Astrocyte of the spinal cord (primary cell): ENCODE measurements at regions not wholly inside any gene's neighbourhood (a gene's known extent, or its start where the extent isn't known, plus 50 kb on each side); places are given as distances from the start of the nearest gene placed in this dataset.

Experiments used
- DNase-seq: peaks from one replicate; pipeline ENCODE4 v3.0.0; 2011; ENCODE audit warnings: low read depth, low spot score
- H3K4me3 ChIP-seq: 2 replicates; pipeline ENCODE4 v1.5.1; 2011; ENCODE audit warnings: low read depth, mild to moderate bottlenecking, low read length, moderate library complexity
- CTCF ChIP-seq: IDR thresholded peaks from 2 replicates; pipeline ENCODE4 v1.5.1; 2012; ENCODE audit warnings: low read depth, mild to moderate bottlenecking, low read length, inconsistent platforms
- in situ Hi-C: cut with HindIII; loops from 2 replicates; pipeline ENCODE4 v1.10.0; 2017; ENCODE audit warnings: low sequenced_read_pairs

- no peak for DNase-seq
- H3K4me3 ChIP-seq = no peak overlapping the region
- in situ Hi-C loops = no loop called here
- no peak for TF ChIP-seq CTCF
Measured at GRCh38 chr2:79388024-79388423, 124.8 kb upstream of the CTNNA2 start.

GRCh38 chr2:79387431-79387830, 125.4 kb upstream of the CTNNA2 start:
- no peak overlapping the region for H3K4me3 ChIP-seq
- DNase-seq = no peak
- in situ Hi-C loops = no loop called here
- no peak for TF ChIP-seq CTCF

GRCh38 chr2:79383681-79384080, 129.2 kb upstream of the CTNNA2 start:
- no peak for TF ChIP-seq CTCF
- DNase-seq = no peak
- H3K4me3 ChIP-seq = no peak overlapping the region
- in situ Hi-C loops = no loop called here

GRCh38 chr2:79375817-79376216, 137.0 kb upstream of the CTNNA2 start:
- no peak for TF ChIP-seq CTCF
- in situ Hi-C loops = no loop called here
- H3K4me3 ChIP-seq = no peak overlapping the region

GRCh38 chr2:79373358-79374130, 139.3 kb upstream of the CTNNA2 start:
- TF ChIP-seq CTCF = no peak
- no peak overlapping the region for H3K4me3 ChIP-seq
- DNase-seq = no peak
- in situ Hi-C loops = no loop called here

More at GRCh38 chr2:79375817-79376216, 137.0 kb upstream of the CTNNA2 start:
- no peak for DNase-seq

- no peak for DNase-seq
- no peak for TF ChIP-seq CTCF
- in situ Hi-C loops = no loop called here
- no peak overlapping the region for H3K4me3 ChIP-seq
Measured at GRCh38 chr2:79370976-79371538, 141.8 kb upstream of the CTNNA2 start.
